Panc1 (cell line): ENCODE measurements at regions not wholly inside any gene's neighbourhood (a gene's known extent, or its start where the extent isn't known, plus 50 kb on each side); places are given as distances from the start of the nearest gene placed in this dataset.
"Not testable (repeated sequence)": the region's sequence is repeated elsewhere in the genome, so short reads cannot be mapped to it uniquely, and the experiment has no call there.

Experiments
- ATAC-seq: fragments of 200-7000 bp; cut with Tn5 transposase; 2 replicates; pipeline ENCODE4 v1.9.1; 2020; ENCODE audit warnings: mild to moderate bottlenecking, moderate library complexity
- BruUV-seq: library from RNA; stranded (reverse); fragments of 400-500 nt; replicated peaks from 2 replicates; lab custom pipeline; 2021; lab: Mats Ljungman, UMichigan
- CTCF ChIA-PET: fragments of 300-600 bp; sonication (Branson Sonifier 250); formaldehyde crosslinking; loops from one replicate; lab custom pipeline; 2022; ENCODE audit warnings: antibody characterized with exemption; lab: Charles Lee
- POLR2A ChIA-PET: fragments of 300-600 bp; sonication (Branson Sonifier 250); formaldehyde crosslinking; loops from one replicate; lab custom pipeline; 2022; ENCODE audit warnings: antibody characterized with exemption; lab: Charles Lee
- DNase-seq: peaks from one replicate; pipeline ENCODE4 v3.0.0-alpha.2; 2010; ENCODE audit warnings: low read depth, low spot score
- H3K27ac ChIP-seq: 2 replicates; pipeline ENCODE4 v1.5.1; 2011; ENCODE audit warnings: mild to moderate bottlenecking, low read length, inconsistent platforms
- H3K27me3 ChIP-seq: fragments of 200-500 bp; sonication (Bioruptor generic); 2 replicates; pipeline ENCODE4 v1.6.0; 2014; ENCODE audit warnings: low read length, inconsistent platforms; ENCODE audit not compliant: control insufficient read depth, insufficient read depth
- H3K36me3 ChIP-seq: fragments of 200-500 bp; sonication (Bioruptor generic); 2 replicates; pipeline ENCODE4 v1.5.1; 2014; ENCODE audit warnings: inconsistent platforms, mild to moderate bottlenecking, low read length, moderate library complexity; ENCODE audit not compliant: control insufficient read depth, insufficient read depth
- H3K4me1 ChIP-seq: 2 replicates; pipeline ENCODE4 v1.5.1; 2011; ENCODE audit warnings: inconsistent platforms, mild to moderate bottlenecking, low read length, moderate library complexity; ENCODE audit not compliant: control insufficient read depth, insufficient read depth
- H3K4me3 ChIP-seq, 2 experiments: 2 replicates each; pipeline ENCODE4 v1.5.1; 2011 to 2012; ENCODE audit warnings: low read depth in 2 of 2, low read length in 2 of 2, mild to moderate bottlenecking in 2 of 2, inconsistent platforms in 1 of 2, moderate library complexity in 1 of 2
- H3K9me3 ChIP-seq: fragments of 200-500 bp; sonication (Bioruptor generic); 2 replicates; pipeline ENCODE4 v1.5.1; 2014; ENCODE audit warnings: low read depth, mild to moderate bottlenecking, inconsistent platforms, low read length, moderate library complexity; ENCODE audit not compliant: control insufficient read depth, insufficient read depth
- CTCF ChIP-seq: fragments of 450-650 bp; IDR thresholded peaks from 2 replicates; pipeline ENCODE4 v1.5.1; 2017; ENCODE audit warnings: mild to moderate bottlenecking
- POLR2AphosphoS5 ChIP-seq: IDR thresholded peaks from 2 replicates; pipeline ENCODE4 v1.6.1; 2012; ENCODE audit warnings: mild to moderate bottlenecking, low read depth, low read length, moderate library complexity
- SIN3A ChIP-seq: IDR thresholded peaks from 2 replicates; pipeline ENCODE4 v1.6.1; 2012; ENCODE audit warnings: low read depth, mild to moderate bottlenecking, low read length, moderate library complexity, borderline replicate concordance; ENCODE audit not compliant: insufficient read depth
- TCF7L2 ChIP-seq: IDR thresholded peaks from 2 replicates; pipeline ENCODE4 v1.6.1; 2011; ENCODE audit warnings: mild to moderate bottlenecking, low read depth, low read length, inconsistent platforms
- in situ Hi-C: cut with HindIII; loops from 2 replicates; pipeline ENCODE4 v1.10.0; 2016; ENCODE audit warnings: low sequenced_read_pairs, low pct_unique_long_range_greater_than_20kb
- intact Hi-C: fragments of 100-400 bp; cut with micrococcal nuclease; formaldehyde crosslinking; loops from one replicate; pipeline ENCODE4 v1.10.0; 2022; ENCODE audit not compliant: unreplicated experiment
- TF ChIP-seq, protein P1 (sequence below), 2 experiments: IDR thresholded peaks; 2 replicates each; pipeline ENCODE4 v1.6.1; 2011 to 2012; ENCODE audit warnings: low read depth in 2 of 2, control low read depth in 1 of 2, low read length in 1 of 2, mild to moderate bottlenecking in 1 of 2, moderate library complexity in 1 of 2; ENCODE audit not compliant: insufficient read depth in 1 of 2

GRCh38 chr7:68865351-68866199, 732.7 kb upstream of the AUTS2 start:
- ChIA-PET CTCF (no interaction called here), POLR2A (no interaction called here)
- Histone ChIP-seq H3K36me3 (no peaks in the 10 kb centered on the region), H3K9me3 (no peaks in the 10 kb centered on the region), H3K4me1 (no peaks in the 10 kb centered on the region), H3K27me3 (no peaks in the 10 kb centered on the region), H3K27ac (no peak overlapping the region), H3K4me3 (no peak overlapping the region)
- no peak for ATAC-seq
- TF ChIP-seq POLR2AphosphoS5 (no peak), CTCF (no peak), SIN3A (no peak), TCF7L2 (no peak)
- TF ChIP-seq, protein P1, sequence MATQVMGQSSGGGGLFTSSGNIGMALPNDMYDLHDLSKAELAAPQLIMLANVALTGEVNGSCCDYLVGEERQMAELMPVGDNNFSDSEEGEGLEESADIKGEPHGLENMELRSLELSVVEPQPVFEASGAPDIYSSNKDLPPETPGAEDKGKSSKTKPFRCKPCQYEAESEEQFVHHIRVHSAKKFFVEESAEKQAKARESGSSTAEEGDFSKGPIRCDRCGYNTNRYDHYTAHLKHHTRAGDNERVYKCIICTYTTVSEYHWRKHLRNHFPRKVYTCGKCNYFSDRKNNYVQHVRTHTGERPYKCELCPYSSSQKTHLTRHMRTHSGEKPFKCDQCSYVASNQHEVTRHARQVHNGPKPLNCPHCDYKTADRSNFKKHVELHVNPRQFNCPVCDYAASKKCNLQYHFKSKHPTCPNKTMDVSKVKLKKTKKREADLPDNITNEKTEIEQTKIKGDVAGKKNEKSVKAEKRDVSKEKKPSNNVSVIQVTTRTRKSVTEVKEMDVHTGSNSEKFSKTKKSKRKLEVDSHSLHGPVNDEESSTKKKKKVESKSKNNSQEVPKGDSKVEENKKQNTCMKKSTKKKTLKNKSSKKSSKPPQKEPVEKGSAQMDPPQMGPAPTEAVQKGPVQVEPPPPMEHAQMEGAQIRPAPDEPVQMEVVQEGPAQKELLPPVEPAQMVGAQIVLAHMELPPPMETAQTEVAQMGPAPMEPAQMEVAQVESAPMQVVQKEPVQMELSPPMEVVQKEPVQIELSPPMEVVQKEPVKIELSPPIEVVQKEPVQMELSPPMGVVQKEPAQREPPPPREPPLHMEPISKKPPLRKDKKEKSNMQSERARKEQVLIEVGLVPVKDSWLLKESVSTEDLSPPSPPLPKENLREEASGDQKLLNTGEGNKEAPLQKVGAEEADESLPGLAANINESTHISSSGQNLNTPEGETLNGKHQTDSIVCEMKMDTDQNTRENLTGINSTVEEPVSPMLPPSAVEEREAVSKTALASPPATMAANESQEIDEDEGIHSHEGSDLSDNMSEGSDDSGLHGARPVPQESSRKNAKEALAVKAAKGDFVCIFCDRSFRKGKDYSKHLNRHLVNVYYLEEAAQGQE (IDR thresholded peaks at IDR 0.05; ENCODE audit: insufficient read depth in 1 of 2, low read depth in 2 of 2, low read length in 1 of 2): no peak
- DNase-seq: no peak
- intact Hi-C loops (no loop called here), in situ Hi-C loops (no loop called here)
- BruUV-seq: no TSS peak

DNA sequence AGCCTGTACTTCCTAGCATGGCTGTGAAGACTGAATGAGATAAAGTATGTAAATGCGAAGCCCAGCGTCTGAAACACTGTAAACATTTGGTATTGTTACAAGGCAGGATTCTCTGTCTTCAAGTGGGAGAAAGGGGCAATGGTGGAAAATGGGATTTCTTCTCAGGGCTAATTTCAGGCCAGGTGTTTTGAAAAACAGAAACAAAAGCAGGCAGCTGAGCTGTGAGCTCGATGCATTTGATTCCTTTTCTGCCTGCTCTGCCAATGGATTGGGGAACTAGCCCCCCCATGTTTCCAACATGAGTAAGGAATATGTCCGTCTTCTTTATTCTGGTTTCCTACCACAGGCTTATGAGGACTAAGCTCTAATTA, 732.1 kb upstream of the AUTS2 start:
- Histone ChIP-seq H3K36me3 (no peaks in the 10 kb centered on the region), H3K27ac (no peak overlapping the region), H3K9me3 (no peaks in the 10 kb centered on the region), H3K27me3 (no peaks in the 10 kb centered on the region), H3K4me1 (no peaks in the 10 kb centered on the region), H3K4me3 (no peak overlapping the region)
- intact Hi-C loops: no loop called here
- TF ChIP-seq TCF7L2: no peak
- no peak for TF ChIP-seq SIN3A
- TF ChIP-seq POLR2AphosphoS5: no peak
- TF ChIP-seq, protein P1 (IDR thresholded peaks at IDR 0.05; ENCODE audit: insufficient read depth in 1 of 2, low read depth in 2 of 2, low read length in 1 of 2): no peak
- TF ChIP-seq CTCF: no peak
- CTCF ChIA-PET: no interaction called here
- no TSS peak for BruUV-seq
- ATAC-seq: no peak
- DNase-seq: no peak
- POLR2A ChIA-PET: no interaction called here
- in situ Hi-C loops: no loop called here

DNA sequence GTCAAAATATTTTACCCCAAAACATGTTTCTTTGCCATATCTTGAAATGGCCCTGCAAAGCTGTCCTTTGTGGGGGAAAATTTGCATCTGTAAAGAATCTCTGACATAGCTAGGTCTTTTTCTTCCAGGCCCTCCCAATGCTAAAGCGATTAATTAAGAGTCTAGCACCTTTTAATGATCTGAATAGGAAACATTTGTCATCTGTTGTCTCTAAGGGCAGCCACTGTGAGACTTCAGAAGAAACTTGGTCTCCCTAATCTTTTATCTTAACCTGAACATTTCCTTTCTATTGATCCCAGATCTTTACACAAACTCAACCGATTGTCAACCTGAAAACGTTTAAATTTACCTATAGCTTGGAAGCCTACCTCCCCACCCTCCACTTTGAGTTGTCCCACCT, 731.6 kb upstream of the AUTS2 start:
- CTCF ChIA-PET, H3K9me3 ChIP-seq, BruUV-seq, H3K4me1 ChIP-seq, H3K27ac ChIP-seq, intact Hi-C loops, H3K27me3 ChIP-seq, ATAC-seq, POLR2A ChIA-PET, H3K4me3 ChIP-seq, DNase-seq, in situ Hi-C loops, H3K36me3 ChIP-seq: not testable (repeated sequence)
